ENCODE measurements at regions not wholly inside any gene's neighbourhood (a gene's known extent, or its start where the extent isn't known, plus 50 kb on each side); places are given as distances from the start of the nearest gene placed in this dataset.
"Not testable (repeated sequence)": the region's sequence is repeated elsewhere in the genome, so short reads cannot be mapped to it uniquely, and the experiment has no call there.

GRCh38 chr6:2361195-2361594 is 115.8 kb upstream of the GMDS start:
- no peak for DNase-seq

GRCh38 chr6:2360716-2361115 is 115.3 kb upstream of the GMDS start:
- no peak for DNase-seq

- no peak for DNase-seq
Measured at GRCh38 chr6:2360126-2360525, 114.7 kb upstream of the GMDS start.

- DNase-seq = no peak
Measured at GRCh38 chr6:2355150-2355549, 109.7 kb upstream of the GMDS start.

- DNase-seq = no peak
Measured at GRCh38 chr6:2354138-2354491, 108.7 kb upstream of the GMDS start.

- DNase-seq = peak; percentile 61
Measured at GRCh38 chr6:2353412-2354137, 108.2 kb upstream of the GMDS start.

GRCh38 chr6:2351807-2352431 is 106.5 kb upstream of the GMDS start:
- no peak for DNase-seq

GRCh38 chr6:2351090-2351489 is 105.7 kb upstream of the GMDS start:
- DNase-seq = no peak

- DNase-seq = no peak
Measured at GRCh38 chr6:2346078-2346477, 100.7 kb upstream of the GMDS start.

GRCh38 chr6:2344319-2344905 is 99.0 kb upstream of the GMDS start:
- no peak for DNase-seq

GRCh38 chr6:2327591-2327990 is 82.2 kb upstream of the GMDS start:
- DNase-seq = no peak

GRCh38 chr6:2324166-2324953 is 79.0 kb upstream of the GMDS start:
- DNase-seq = no peak

GRCh38 chr6:2317498-2317897 is 72.1 kb upstream of the GMDS start:
- DNase-seq = not testable (repeated sequence)

- DNase-seq = no peak
Measured at GRCh38 chr6:2314641-2315040, 69.2 kb upstream of the GMDS start.

GRCh38 chr6:2310042-2310441 is 64.6 kb upstream of the GMDS start:
- DNase-seq = no peak

- no peak for DNase-seq
Measured at GRCh38 chr6:2309122-2309521, 63.7 kb upstream of the GMDS start.

GRCh38 chr6:2307799-2308198 is 62.4 kb upstream of the GMDS start:
- no peak for DNase-seq

GRCh38 chr6:2305951-2306350 is 60.5 kb upstream of the GMDS start:
- DNase-seq = no peak

GRCh38 chr6:2302482-2302881 is 57.1 kb upstream of the GMDS start:
- DNase-seq = not testable (repeated sequence)

- no peak for DNase-seq
Measured at GRCh38 chr6:2296781-2297180, 51.4 kb upstream of the GMDS start.

Data from activated naive CD4-positive, alpha-beta T cell treated with anti-CD3 and anti-CD28 coated beads, Interleukin-2, amount 50 U/mL, for 16 hours (primary cell).